ENCODE measurements at regions not wholly inside any gene's neighbourhood (a gene's known extent, or its start where the extent isn't known, plus 50 kb on each side); places are given as distances from the start of the nearest gene placed in this dataset.

- TF ChIP-seq CTCF (IDR thresholded peaks at IDR 0.05 in 2 of 3, conservative IDR thresholded peaks at IDR 0.05 in 1 of 3; ENCODE audit: control insufficient read depth in 2 of 3, extremely low read depth in 1 of 3, insufficient read depth in 1 of 3, low read depth in 3 of 3, low read length in 3 of 3) = no peak
- no peak for TF ChIP-seq ZNF687 (IDR thresholded peaks at IDR 0.05)
- TF ChIP-seq HCFC1 (IDR thresholded peaks at IDR 0.05; ENCODE audit: low read length) = no peak
- TF ChIP-seq POLR2A (IDR thresholded peaks at IDR 0.05; ENCODE audit: low read depth, low read length) = no peak
- no peak for TF ChIP-seq RAD21 (IDR thresholded peaks at IDR 0.05; ENCODE audit: insufficient read depth, low read depth, low read length)
- TF ChIP-seq JUNB (IDR thresholded peaks at IDR 0.05) = no peak
- TF ChIP-seq DPF2 (IDR thresholded peaks at IDR 0.05) = no peak
- TF ChIP-seq REST (IDR thresholded peaks at IDR 0.05; ENCODE audit: low read depth, low read length) = no peak
- TF ChIP-seq HDAC6 (IDR thresholded peaks at IDR 0.05; ENCODE audit: unreplicated experiment) = no peak
- no peak for TF ChIP-seq POLR2AphosphoS5 (IDR thresholded peaks at IDR 0.05; ENCODE audit: low read length)
- no peak for TF ChIP-seq ELK1 (IDR thresholded peaks at IDR 0.05; ENCODE audit: low read depth, low read length)
Observed at GRCh38 chr9:18137815-18138214, 336.1 kb upstream of the ADAMTSL1 start.
